CD4-positive, alpha-beta memory T cell (primary cell): ENCODE measurements at regions not wholly inside any gene's neighbourhood (a gene's known extent, or its start where the extent isn't known, plus 50 kb on each side); places are given as distances from the start of the nearest gene placed in this dataset.

ENCODE experiments used
- CTCF ChIA-PET: fragments of 350-600 bp; sonication (Branson Sonifier 250); formaldehyde crosslinking; loops from one replicate; lab custom pipeline; 2021; ENCODE audit warnings: inconsistent platforms; ENCODE audit not compliant: partially characterized antibody; lab: Charles Lee
- POLR2A ChIA-PET: fragments of 350-600 bp; sonication (Branson Sonifier 250); formaldehyde crosslinking; loops from one replicate; lab custom pipeline; 2021; ENCODE audit not compliant: partially characterized antibody; lab: Charles Lee
- DNase-seq, 5 donors: peaks; one replicate each; pipeline versions ENCODE4 v3.0.0 to v3.0.0-alpha.2; 2020 to 2022; ENCODE audit warnings: mixed read lengths in 1 of 5
- H3K27ac ChIP-seq: one replicate; pipeline ENCODE4 v1.7.0; 2013; ENCODE audit warnings: low read depth, low read length
- H3K27me3 ChIP-seq: 2 replicates; pipeline ENCODE4 v1.7.0; 2013; ENCODE audit warnings: mild to moderate bottlenecking, low read length, moderate library complexity; ENCODE audit not compliant: insufficient read depth
- H3K36me3 ChIP-seq: 2 replicates; pipeline ENCODE4 v1.7.0; 2013; ENCODE audit warnings: mild to moderate bottlenecking, low read length, moderate library complexity; ENCODE audit not compliant: insufficient read depth
- H3K4me1 ChIP-seq: 2 replicates; pipeline ENCODE4 v1.7.0; 2013; ENCODE audit warnings: mild to moderate bottlenecking, low read length, moderate library complexity; ENCODE audit not compliant: insufficient read depth
- H3K4me3 ChIP-seq, 2 donors: one replicate each; pipeline ENCODE4 v1.7.0; 2013; ENCODE audit warnings: low read length in 2 of 2, mild to moderate bottlenecking in 1 of 2
- H3K9me3 ChIP-seq, 2 donors: one replicate each; pipeline ENCODE4 v1.7.0; 2013; ENCODE audit warnings: low read length in 2 of 2, control low read depth in 1 of 2; ENCODE audit not compliant: control insufficient read depth in 1 of 2
- H3K27ac Mint-ChIP-seq, 7 donors: one replicate each; pipeline ENCODE4 v1.8.0; 2020 to 2021; ENCODE audit warnings: mixed read lengths in 7 of 7, mild to moderate bottlenecking in 6 of 7, inconsistent platforms in 3 of 7, moderate library complexity in 3 of 7
- H3K27me3 Mint-ChIP-seq, 2 donors: one replicate each; pipeline ENCODE4 v1.8.0; 2020 to 2021; ENCODE audit warnings: mixed read lengths in 2 of 2
- H3K36me3 Mint-ChIP-seq, 2 donors: one replicate each; pipeline ENCODE4 v1.8.0; 2020 to 2021; ENCODE audit warnings: mixed read lengths in 2 of 2, inconsistent platforms in 1 of 2, mild to moderate bottlenecking in 1 of 2
- H3K4me1 Mint-ChIP-seq, 4 donors: one replicate each; pipeline ENCODE4 v1.8.0; 2020 to 2021; ENCODE audit warnings: mixed read lengths in 4 of 4, mild to moderate bottlenecking in 1 of 4
- H3K4me3 Mint-ChIP-seq, 8 donors: one replicate each; pipeline ENCODE4 v1.8.0; 2020 to 2021; ENCODE audit warnings: mixed read lengths in 8 of 8, mild to moderate bottlenecking in 7 of 8, moderate library complexity in 6 of 8, inconsistent platforms in 3 of 8
- H3K9me3 Mint-ChIP-seq, 8 donors: one replicate each; pipeline ENCODE4 v1.8.0; 2020 to 2021; ENCODE audit warnings: mixed read lengths in 8 of 8, mild to moderate bottlenecking in 5 of 8, inconsistent platforms in 3 of 8, moderate library complexity in 1 of 8
- intact Hi-C: fragments of 100-400 bp; cut with micrococcal nuclease; formaldehyde crosslinking; loops from one replicate; pipeline ENCODE4 v1.15.1; 2023

DNA sequence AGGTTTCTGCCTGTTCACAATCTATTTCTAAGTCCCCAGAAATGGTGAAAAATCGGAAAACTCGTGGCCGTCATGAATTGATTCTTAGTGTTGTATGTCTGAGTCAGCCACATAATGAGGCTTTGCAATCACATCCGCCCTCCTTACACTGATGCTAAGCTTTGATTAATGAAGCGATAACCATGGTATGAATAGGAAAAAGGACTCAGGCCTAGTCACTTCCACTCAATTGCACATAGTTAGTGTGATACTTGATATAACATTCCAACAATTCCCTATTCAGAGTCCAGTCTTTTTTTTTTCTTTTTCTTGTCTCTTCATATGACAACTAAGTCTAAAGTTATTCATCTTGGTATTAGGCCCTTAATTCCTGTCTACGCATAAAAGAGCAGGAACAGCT lies 1231.0 kb downstream of the VRK1 start:
- intact Hi-C loops: no loop called here
- Histone ChIP-seq H3K9me3 (no peaks in the 10 kb centered on the region), H3K27me3 (no peaks in the 10 kb centered on the region), H3K4me1 (no peaks in the 10 kb centered on the region), H3K27ac (no peak overlapping the region), H3K36me3 (no peaks in the 10 kb centered on the region), H3K4me3 (no peak overlapping the region)
- Mint-ChIP-seq H3K9me3 (peaks cover 4 to 8% (median 5%) of the 10 kb centered on the region in 8 donors), H3K4me3 (no peak overlapping the region), H3K27ac (no peak overlapping the region), H3K27me3 (no peaks in the 10 kb centered on the region), H3K4me1 (peaks cover 0 to 4% (median 1%) of the 10 kb centered on the region in 4 donors), H3K36me3 (peaks cover 0 to 4% of the 10 kb centered on the region in 2 donors)
- ChIA-PET CTCF (no interaction called here), POLR2A (interaction anchor here (0.6 kb wide), 1 partner anchor 107 kb away, joined by 3 read pairs; no protein-coding TSS in a partner anchor)
- DNase-seq: no peak

DNA sequence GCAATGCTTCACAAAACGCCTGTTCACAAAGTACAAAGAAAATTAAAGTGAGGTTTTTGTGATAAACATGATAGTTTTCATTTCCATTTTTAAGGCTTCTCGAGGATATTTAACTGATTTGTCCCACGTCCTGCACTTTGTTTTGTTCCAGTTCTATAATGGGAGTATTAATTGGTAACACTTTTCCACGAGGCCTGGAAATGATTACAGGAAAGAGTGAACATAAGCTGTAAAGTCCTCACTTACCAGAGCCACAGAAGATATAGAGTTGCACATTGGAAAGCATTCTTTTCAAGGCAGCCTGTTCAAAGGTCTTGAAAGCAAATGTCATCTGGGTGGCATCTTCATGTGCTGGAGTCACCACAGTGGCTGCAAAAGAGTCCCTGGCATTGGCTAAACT lies 1236.6 kb downstream of the BCL11B start:
- no peak for DNase-seq
- Mint-ChIP-seq H3K9me3 (peaks cover 2 to 8% (median 5%) of the 10 kb centered on the region in 8 donors), H3K4me1 (no peaks in the 10 kb centered on the region), H3K4me3 (no peak overlapping the region), H3K27me3 (peaks cover 0 to 3% of the 10 kb centered on the region in 2 donors), H3K27ac (no peak overlapping the region), H3K36me3 (peaks cover 0 to 4% of the 10 kb centered on the region in 2 donors)
- CTCF ChIA-PET: interaction anchor here (1.2 kb wide), 1 partner anchor 56 kb away, joined by 3 read pairs; no protein-coding TSS in a partner anchor
- Histone ChIP-seq H3K27me3 (no peaks in the 10 kb centered on the region), H3K27ac (no peak overlapping the region), H3K36me3 (no peaks in the 10 kb centered on the region), H3K4me3 (no peak overlapping the region), H3K9me3 (no peaks in the 10 kb centered on the region), H3K4me1 (no peaks in the 10 kb centered on the region)
- POLR2A ChIA-PET: no interaction called here
- intact Hi-C loops: no loop called here

DNA sequence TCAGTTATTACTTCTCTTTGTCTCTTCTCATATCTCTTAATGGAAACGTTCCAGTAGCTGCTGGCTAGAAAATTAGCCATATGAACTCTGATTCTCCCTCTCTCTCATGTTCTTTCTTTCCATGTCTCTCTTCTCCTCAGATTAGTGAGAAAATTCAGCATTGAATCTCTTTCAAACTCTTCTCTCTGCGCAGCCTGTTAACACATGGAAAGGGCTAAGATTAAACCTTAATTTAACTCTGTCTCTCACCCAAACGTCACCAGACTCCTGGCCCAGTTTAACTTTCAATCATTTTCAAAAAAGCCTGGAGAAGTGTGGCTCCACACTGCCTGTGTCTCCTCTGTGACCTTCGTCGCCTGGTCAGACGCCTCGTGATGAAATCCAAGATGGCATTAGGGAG lies 1234.2 kb downstream of the BCL11B start:
- intact Hi-C loops: no loop called here

DNA sequence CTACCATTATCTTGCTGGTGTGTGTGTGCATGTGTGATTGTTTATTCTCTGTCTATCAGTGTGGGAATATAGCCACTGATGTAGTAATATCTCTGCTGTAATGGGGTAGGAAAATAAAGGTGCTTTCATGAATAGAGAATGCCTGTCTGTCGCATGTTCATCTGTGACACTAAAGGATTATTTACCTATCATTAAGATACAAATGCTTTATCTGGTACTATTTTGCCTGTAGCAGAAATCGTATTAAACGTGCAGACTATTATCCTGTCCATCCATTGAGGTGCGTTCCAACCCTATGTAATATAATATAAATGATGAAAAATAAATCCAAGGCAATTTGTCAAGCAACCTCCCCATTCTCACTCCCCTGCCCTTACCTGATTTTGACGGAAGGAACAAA lies 1215.1 kb downstream of the BCL11B start:
- intact Hi-C loops: no loop called here
- ChIA-PET CTCF (no interaction called here), POLR2A (no interaction called here)
- Histone ChIP-seq H3K27me3 (no peaks in the 10 kb centered on the region), H3K4me1 (no peaks in the 10 kb centered on the region), H3K36me3 (no peaks in the 10 kb centered on the region), H3K27ac (no peak overlapping the region), H3K9me3 (no peaks in the 10 kb centered on the region), H3K4me3 (no peak overlapping the region)
- H3K27ac Mint-ChIP-seq: no peak overlapping the region
- H3K4me1 Mint-ChIP-seq: no peaks in the 10 kb centered on the region
- H3K4me3 Mint-ChIP-seq: no peak overlapping the region
- DNase-seq: no peak
- H3K27me3 Mint-ChIP-seq: no peaks in the 10 kb centered on the region
- no peaks in the 10 kb centered on the region for H3K36me3 Mint-ChIP-seq
- no peaks in the 10 kb centered on the region for H3K9me3 Mint-ChIP-seq

More for the DNA sequence above, 1234.2 kb downstream of the BCL11B start:
- CTCF ChIA-PET: no interaction called here
- Mint-ChIP-seq H3K9me3 (peaks cover 0 to 5% (median 3%) of the 10 kb centered on the region in 8 donors), H3K27me3 (peaks cover 0 to 3% of the 10 kb centered on the region in 2 donors), H3K36me3 (no peaks in the 10 kb centered on the region), H3K4me1 (no peaks in the 10 kb centered on the region), H3K4me3 (no peak overlapping the region), H3K27ac (peak overlapping the region in 1 of 7 donors; percentile 27)
- Histone ChIP-seq H3K4me3 (no peak overlapping the region), H3K9me3 (no peaks in the 10 kb centered on the region), H3K36me3 (no peaks in the 10 kb centered on the region), H3K4me1 (no peaks in the 10 kb centered on the region), H3K27me3 (no peaks in the 10 kb centered on the region), H3K27ac (no peak overlapping the region)
- DNase-seq: no peak
- POLR2A ChIA-PET: no interaction called here

DNA sequence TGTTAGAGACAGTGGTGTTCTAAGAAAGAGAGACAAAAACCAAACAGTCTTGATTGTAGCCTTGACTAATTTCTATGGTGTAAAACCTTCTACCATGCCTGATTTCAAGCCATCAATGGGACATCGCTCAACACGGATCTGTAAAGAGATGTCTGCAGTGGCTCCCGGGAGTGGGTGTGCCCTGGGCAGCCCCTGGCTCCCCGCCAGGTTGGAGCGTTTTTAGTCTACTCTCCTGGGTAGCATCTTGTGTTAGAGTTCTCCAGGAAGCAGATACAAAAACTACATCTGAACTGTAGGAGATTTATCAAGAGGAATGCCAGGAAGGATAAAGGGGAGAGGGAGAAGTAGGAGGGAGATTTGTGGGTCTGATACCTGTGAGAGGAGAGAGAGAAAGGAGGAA lies 1212.9 kb downstream of the BCL11B start:
- CTCF ChIA-PET: no interaction called here
- peaks cover 0 to 2% (median 0%) of the 10 kb centered on the region in 4 donors for H3K4me1 Mint-ChIP-seq
- Histone ChIP-seq H3K9me3 (no peaks in the 10 kb centered on the region), H3K4me1 (no peaks in the 10 kb centered on the region), H3K27ac (no peak overlapping the region), H3K36me3 (no peaks in the 10 kb centered on the region), H3K27me3 (no peaks in the 10 kb centered on the region), H3K4me3 (no peak overlapping the region)
- no peaks in the 10 kb centered on the region for H3K27me3 Mint-ChIP-seq
- POLR2A ChIA-PET: no interaction called here
- peak overlapping the region in 1 of 7 donors; percentile 12 for H3K27ac Mint-ChIP-seq
- intact Hi-C loops: no loop called here
- H3K9me3 Mint-ChIP-seq: no peaks in the 10 kb centered on the region
- H3K36me3 Mint-ChIP-seq: no peaks in the 10 kb centered on the region
- DNase-seq: no peak
- no peak overlapping the region for H3K4me3 Mint-ChIP-seq

DNA sequence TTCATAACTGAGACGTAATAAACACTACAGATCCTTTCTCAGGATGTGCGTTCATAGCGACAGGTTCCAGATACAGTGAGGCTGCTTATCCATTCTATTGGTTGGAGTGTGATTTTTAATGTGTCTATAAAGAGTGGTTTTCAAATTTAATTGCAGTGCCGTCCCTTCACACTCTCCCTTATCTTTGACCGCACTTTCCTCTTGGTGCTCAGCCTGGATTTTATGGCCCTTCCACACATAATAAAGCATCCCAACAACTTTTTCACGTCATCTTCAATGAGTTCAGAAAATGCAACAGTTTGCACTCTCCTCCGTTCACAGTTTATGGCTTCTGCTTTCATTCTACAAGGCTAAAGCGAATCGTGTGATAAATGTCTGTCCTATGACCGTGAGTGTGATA lies 1209.9 kb downstream of the BCL11B start:
- H3K9me3 ChIP-seq: no peaks in the 10 kb centered on the region
- no peak overlapping the region for H3K4me3 ChIP-seq
- CTCF ChIA-PET: no interaction called here
- H3K4me3 Mint-ChIP-seq: no peak overlapping the region
- H3K4me1 Mint-ChIP-seq: peaks cover 0 to 2% (median 0%) of the 10 kb centered on the region in 4 donors
- no peaks in the 10 kb centered on the region for H3K27me3 ChIP-seq
- no peak overlapping the region for H3K27ac ChIP-seq
- H3K27ac Mint-ChIP-seq: no peak overlapping the region
- intact Hi-C loops: no loop called here
- peaks cover 0 to 2% (median 0%) of the 10 kb centered on the region in 8 donors for H3K9me3 Mint-ChIP-seq
- no peaks in the 10 kb centered on the region for H3K4me1 ChIP-seq
- no peaks in the 10 kb centered on the region for H3K27me3 Mint-ChIP-seq
- no peak for DNase-seq
- no peaks in the 10 kb centered on the region for H3K36me3 ChIP-seq
- POLR2A ChIA-PET: no interaction called here
- H3K36me3 Mint-ChIP-seq: no peaks in the 10 kb centered on the region

DNA sequence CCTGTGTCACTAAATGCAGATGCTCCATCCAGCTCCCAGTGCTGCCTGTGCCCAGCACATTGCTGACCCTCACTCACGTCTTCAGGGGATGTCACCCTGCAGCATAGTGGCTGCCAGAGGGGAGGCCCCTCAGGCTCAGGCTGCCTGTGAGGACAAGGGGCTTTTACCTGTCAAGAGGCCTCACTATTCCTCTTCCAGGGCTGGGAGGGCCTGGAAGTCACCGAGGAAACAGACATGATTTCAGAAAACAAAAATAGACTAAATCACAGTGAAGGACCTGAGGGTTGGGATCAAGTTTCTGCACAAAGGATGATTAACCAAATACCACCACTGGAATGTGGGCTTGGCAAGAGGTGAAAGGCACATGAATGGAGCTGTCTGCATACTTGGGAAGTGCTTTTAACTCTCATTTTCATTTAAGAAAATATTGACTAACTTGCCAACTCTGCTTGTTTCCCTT lies 1202.3 kb downstream of the BCL11B start:
- intact Hi-C loops: no loop called here
- POLR2A ChIA-PET: no interaction called here
- CTCF ChIA-PET: no interaction called here
- no peak overlapping the region for H3K27ac Mint-ChIP-seq
- no peak overlapping the region for H3K27ac ChIP-seq
- no peaks in the 10 kb centered on the region for H3K36me3 Mint-ChIP-seq
- no peak overlapping the region for H3K4me3 ChIP-seq
- no peak overlapping the region for H3K4me3 Mint-ChIP-seq
- H3K4me1 Mint-ChIP-seq: no peaks in the 10 kb centered on the region
- H3K36me3 ChIP-seq: no peaks in the 10 kb centered on the region
- no peak for DNase-seq
- H3K27me3 Mint-ChIP-seq: no peaks in the 10 kb centered on the region
- no peaks in the 10 kb centered on the region for H3K27me3 ChIP-seq
- no peaks in the 10 kb centered on the region for H3K9me3 ChIP-seq
- H3K9me3 Mint-ChIP-seq: peaks cover 0 to 3% (median 0%) of the 10 kb centered on the region in 8 donors
- no peaks in the 10 kb centered on the region for H3K4me1 ChIP-seq

DNA sequence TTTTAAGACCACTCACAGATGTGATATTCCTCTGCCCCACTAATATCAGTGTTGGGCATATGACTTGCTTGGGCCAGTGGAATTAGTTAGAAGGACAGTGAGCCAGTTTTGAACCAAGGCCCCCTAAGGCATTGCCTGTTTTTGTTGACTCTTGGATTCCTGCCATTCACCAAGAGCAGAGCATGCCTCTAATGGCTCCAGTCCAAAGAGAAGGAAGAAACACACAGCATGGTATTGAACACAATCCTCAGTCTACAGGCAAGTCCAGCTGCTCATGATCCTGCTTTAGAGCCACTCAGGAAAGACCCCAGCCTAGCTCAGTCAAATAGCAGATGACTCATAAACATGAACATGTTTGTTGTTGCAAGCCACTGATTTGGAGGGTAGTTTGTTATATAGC lies 1201.5 kb downstream of the BCL11B start:
- no peaks in the 10 kb centered on the region for H3K27me3 ChIP-seq
- no peak overlapping the region for H3K27ac ChIP-seq
- Mint-ChIP-seq H3K27ac (no peak overlapping the region), H3K27me3 (no peaks in the 10 kb centered on the region), H3K4me1 (no peaks in the 10 kb centered on the region), H3K9me3 (peaks cover 0 to 3% (median 0%) of the 10 kb centered on the region in 8 donors), H3K36me3 (no peaks in the 10 kb centered on the region), H3K4me3 (no peak overlapping the region)
- H3K4me1 ChIP-seq: no peaks in the 10 kb centered on the region
- intact Hi-C loops: no loop called here
- ChIA-PET CTCF (no interaction called here), POLR2A (no interaction called here)
- no peak overlapping the region for H3K4me3 ChIP-seq
- H3K36me3 ChIP-seq: no peaks in the 10 kb centered on the region
- no peaks in the 10 kb centered on the region for H3K9me3 ChIP-seq
- DNase-seq: no peak
